ENCODE measurements at regions not wholly inside any gene's neighbourhood (a gene's known extent, or its start where the extent isn't known, plus 50 kb on each side); places are given as distances from the start of the nearest gene placed in this dataset.

- H3K9me3 ChIP-seq, result no peaks in the 10 kb centered on the region
- TF ChIP-seq POLR2AphosphoS5 (IDR thresholded peaks at IDR 0.05), result no peak
- TF ChIP-seq POLR2A (IDR thresholded peaks at IDR 0.05), result no peak
- no peak for TF ChIP-seq CTCF (IDR thresholded peaks at IDR 0.05)
- intact Hi-C loops (cut with DNase I), result no loop called here
- H3K36me3 ChIP-seq, result no peaks in the 10 kb centered on the region
- H3K27ac ChIP-seq, result no peak overlapping the region
- no peaks in the 10 kb centered on the region for H3K27me3 ChIP-seq (replicated peaks; ENCODE audit: insufficient read depth)
- H3K4me1 ChIP-seq (replicated peaks), result no peaks in the 10 kb centered on the region
- no peak overlapping the region for H3K4me3 ChIP-seq
- no peak for DNase-seq (ENCODE audit: low spot score)
- 86% methylated on average over 2 of the region's 2 CpGs for WGBS
These were observed 140.8 kb upstream of the TSC22D2 start for GRCh38 chr3:150267288-150267687.

- H3K4me1 ChIP-seq (replicated peaks), result no peaks in the 10 kb centered on the region
- 68% methylated on average over 2 of the region's 2 CpGs for WGBS
- intact Hi-C loops (cut with DNase I), result no loop called here
These were observed 142.8 kb upstream of the TSC22D2 start for GRCh38 chr3:150265305-150265704.

GRCh38 chr3:150264561-150265279 lies 143.4 kb upstream of the TSC22D2 start:
- TF ChIP-seq CTCF (IDR thresholded peaks at IDR 0.05) (no peak), POLR2A (IDR thresholded peaks at IDR 0.05) (no peak), POLR2AphosphoS5 (IDR thresholded peaks at IDR 0.05) (no peak)
- WGBS, result 62% methylated on average over 6 of the region's 6 CpGs
- no peak overlapping the region for H3K4me3 ChIP-seq
- no peaks in the 10 kb centered on the region for H3K27me3 ChIP-seq (replicated peaks; ENCODE audit: insufficient read depth)
- DNase-seq (ENCODE audit: low spot score), result no peak
- H3K36me3 ChIP-seq, result no peaks in the 10 kb centered on the region
- H3K27ac ChIP-seq, result no peak overlapping the region
- H3K9me3 ChIP-seq, result no peaks in the 10 kb centered on the region
- intact Hi-C loops (cut with DNase I), result no loop called here
- H3K4me1 ChIP-seq (replicated peaks), result no peaks in the 10 kb centered on the region

More at GRCh38 chr3:150265305-150265704, 142.8 kb upstream of the TSC22D2 start:
- Histone ChIP-seq H3K4me3 (no peak overlapping the region), H3K27ac (no peak overlapping the region), H3K9me3 (no peaks in the 10 kb centered on the region), H3K27me3 (replicated peaks; ENCODE audit: insufficient read depth) (no peaks in the 10 kb centered on the region), H3K36me3 (no peaks in the 10 kb centered on the region)
- no peak for DNase-seq (ENCODE audit: low spot score)
- TF ChIP-seq POLR2A (IDR thresholded peaks at IDR 0.05) (no peak), POLR2AphosphoS5 (IDR thresholded peaks at IDR 0.05) (no peak), CTCF (IDR thresholded peaks at IDR 0.05) (no peak)

- 98% methylated on average over 2 of the region's 2 CpGs for WGBS
- DNase-seq (ENCODE audit: low spot score), result no peak
- TF ChIP-seq CTCF (IDR thresholded peaks at IDR 0.05), result no peak
- no peak for TF ChIP-seq POLR2A (IDR thresholded peaks at IDR 0.05)
- no peak for TF ChIP-seq POLR2AphosphoS5 (IDR thresholded peaks at IDR 0.05)
- Histone ChIP-seq H3K36me3 (no peaks in the 10 kb centered on the region), H3K9me3 (no peaks in the 10 kb centered on the region), H3K27me3 (replicated peaks; ENCODE audit: insufficient read depth) (no peaks in the 10 kb centered on the region), H3K4me3 (no peak overlapping the region), H3K4me1 (replicated peaks) (no peaks in the 10 kb centered on the region), H3K27ac (no peak overlapping the region)
- intact Hi-C loops (cut with DNase I), result no loop called here
These were observed 146.1 kb upstream of the TSC22D2 start for GRCh38 chr3:150261958-150262357.

- TF ChIP-seq CTCF (IDR thresholded peaks at IDR 0.05), result no peak
- no peak for TF ChIP-seq POLR2AphosphoS5 (IDR thresholded peaks at IDR 0.05)
- TF ChIP-seq POLR2A (IDR thresholded peaks at IDR 0.05), result no peak
- 87% methylated on average over 2 of the region's 2 CpGs for WGBS
- no peaks in the 10 kb centered on the region for H3K27me3 ChIP-seq (replicated peaks; ENCODE audit: insufficient read depth)
- H3K9me3 ChIP-seq, result no peaks in the 10 kb centered on the region
- no peak overlapping the region for H3K27ac ChIP-seq
- no peaks in the 10 kb centered on the region for H3K4me1 ChIP-seq (replicated peaks)
- no peak overlapping the region for H3K4me3 ChIP-seq
- DNase-seq (ENCODE audit: low spot score), result no peak
- intact Hi-C loops (cut with DNase I), result no loop called here
- H3K36me3 ChIP-seq, result no peaks in the 10 kb centered on the region
These were observed 146.7 kb upstream of the TSC22D2 start for GRCh38 chr3:150261418-150261817.
